ENCODE measurements at regions not wholly inside any gene's neighbourhood (a gene's known extent, or its start where the extent isn't known, plus 50 kb on each side); places are given as distances from the start of the nearest gene placed in this dataset.

GRCh38 chr6:44561060-44561623 lies 173.6 kb downstream of the CDC5L start:
- FAIRE-seq, result no peak

DNA sequence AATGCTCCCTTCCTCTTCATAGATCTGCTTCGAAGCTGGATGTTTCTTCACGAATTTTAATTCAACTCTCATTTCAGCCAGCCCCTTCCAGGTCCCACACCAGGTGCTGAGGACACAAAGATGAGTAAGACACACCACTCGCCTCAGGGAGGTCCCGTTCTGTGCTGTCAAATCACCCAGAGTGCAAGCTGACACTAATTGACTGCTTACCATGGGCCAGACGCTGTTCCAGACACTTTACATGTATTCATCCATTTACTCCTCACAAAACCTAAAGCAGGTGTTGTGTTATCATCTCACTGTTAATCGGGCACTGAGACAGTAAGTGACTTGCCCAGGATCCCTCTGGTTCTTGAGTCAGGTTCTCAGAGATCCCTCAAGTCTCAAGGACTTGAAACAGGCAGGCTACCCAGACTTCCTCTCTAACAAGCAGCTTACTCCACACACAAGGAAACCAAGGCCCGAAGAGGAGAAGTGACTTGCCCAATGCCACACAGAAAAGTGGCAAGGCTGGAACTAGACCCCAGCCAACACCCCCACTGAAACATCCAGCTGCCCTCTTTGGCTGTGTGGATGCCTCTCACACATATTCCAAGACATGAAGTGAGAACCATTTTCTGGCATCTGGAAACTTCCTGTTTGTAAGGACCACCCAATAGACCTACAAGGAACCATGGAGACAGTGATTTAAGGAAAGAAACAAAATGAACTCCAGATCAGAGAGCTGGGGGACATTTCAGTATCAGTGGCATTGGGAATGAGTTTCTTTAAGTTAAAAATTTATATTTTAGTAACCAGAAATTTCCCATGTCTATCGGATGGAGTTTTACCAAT lies 174.5 kb downstream of the CDC5L start:
- no peak for FAIRE-seq

GRCh38 chr6:44563397-44563796 lies 175.9 kb downstream of the CDC5L start:
- FAIRE-seq, result no peak

DNA sequence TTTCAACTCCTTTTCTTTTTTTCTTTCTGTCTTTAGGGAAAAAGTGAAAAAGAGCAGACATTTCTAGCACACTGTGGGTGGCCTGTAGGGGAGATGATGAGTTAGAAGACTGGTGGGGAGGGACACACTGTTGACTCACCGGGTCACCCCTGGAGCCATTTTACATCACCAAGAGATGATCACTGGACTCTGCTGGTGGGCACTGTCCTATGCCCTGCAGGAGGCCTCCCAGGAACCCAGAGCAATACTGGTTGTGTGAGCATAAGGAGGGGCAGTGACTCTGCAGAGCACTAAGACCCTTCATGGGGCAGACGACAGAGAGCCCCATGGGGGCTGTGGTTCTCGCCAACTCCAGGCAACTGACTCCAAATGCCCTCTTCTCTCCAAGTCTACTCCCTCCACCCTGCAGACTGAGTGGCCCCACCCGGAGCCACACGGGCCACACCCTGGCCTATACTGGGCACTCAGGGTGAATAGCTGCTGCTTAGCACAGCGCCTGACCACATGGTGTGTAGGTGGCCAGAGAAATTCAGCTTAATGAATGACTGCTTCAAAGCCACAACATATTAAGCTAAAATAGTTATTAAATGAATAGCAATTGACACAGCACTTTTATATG lies 177.5 kb downstream of the CDC5L start:
- FAIRE-seq, result no peak

GRCh38 chr6:44567406-44567805 lies 179.9 kb downstream of the CDC5L start:
- FAIRE-seq, result no peak

GRCh38 chr6:44569131-44569530 lies 181.6 kb downstream of the CDC5L start:
- no peak for FAIRE-seq

DNA sequence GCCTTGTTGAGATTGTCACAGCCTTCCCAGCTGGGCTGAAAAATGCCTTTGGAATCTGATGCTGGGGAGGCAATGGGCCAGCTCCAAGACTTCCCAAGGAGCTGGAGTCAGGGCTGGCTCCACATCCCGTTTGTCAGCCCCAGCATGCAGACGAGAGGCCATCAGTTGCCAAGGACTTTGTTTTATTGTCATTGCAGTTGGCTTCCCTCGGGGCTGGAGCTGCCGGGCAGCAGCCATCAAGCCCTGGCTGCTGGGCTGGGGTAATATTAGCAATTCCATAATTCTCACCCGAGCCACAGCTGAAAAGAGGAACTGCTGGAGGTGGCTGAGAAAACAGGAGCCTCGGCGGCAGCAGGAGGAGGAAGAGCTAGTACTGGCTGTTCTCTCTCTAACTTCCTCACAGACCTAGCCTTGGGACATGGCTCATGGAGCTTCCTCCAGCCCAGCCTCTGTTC lies 182.5 kb downstream of the CDC5L start:
- FAIRE-seq, result no peak

DNA sequence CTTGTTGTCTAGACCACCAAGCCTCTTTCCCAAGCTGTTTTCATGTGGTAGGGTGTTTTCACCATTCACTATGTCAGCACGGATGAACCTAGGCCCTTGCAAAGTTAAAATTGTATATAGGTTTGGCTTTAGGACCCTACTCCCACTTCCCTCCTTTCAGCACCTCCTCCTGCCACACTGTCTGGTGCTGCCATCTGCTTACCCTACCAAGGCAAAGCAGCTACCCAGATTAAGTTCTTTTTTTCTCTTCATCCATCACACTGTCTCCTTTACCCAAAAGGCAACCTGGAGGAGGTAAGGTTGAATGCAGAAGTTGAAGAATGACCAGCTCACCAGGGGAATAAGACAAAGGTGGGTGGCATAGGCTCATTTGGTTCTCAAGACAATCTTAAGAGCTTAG lies 184.0 kb downstream of the CDC5L start:
- FAIRE-seq, result no peak

DNA sequence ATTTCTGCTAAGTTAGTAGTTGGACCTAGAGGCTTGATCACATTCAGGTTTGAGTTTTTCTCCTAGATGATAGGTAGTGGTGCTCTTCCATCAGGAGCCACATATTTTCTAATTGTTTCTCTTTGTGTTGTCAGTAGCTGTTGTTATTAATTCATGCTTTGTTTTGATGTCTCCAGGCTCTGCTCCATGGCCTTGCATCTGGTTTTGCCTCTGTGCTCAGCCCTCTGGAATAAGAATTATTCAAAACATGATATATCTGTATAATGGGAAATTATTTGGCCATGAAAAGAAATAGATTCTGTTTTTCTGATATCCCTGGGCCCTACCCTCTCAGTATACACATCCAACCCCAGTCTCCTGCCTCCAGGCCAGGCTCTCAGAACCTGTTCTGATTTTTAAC lies 184.8 kb downstream of the CDC5L start:
- no peak for FAIRE-seq

DNA sequence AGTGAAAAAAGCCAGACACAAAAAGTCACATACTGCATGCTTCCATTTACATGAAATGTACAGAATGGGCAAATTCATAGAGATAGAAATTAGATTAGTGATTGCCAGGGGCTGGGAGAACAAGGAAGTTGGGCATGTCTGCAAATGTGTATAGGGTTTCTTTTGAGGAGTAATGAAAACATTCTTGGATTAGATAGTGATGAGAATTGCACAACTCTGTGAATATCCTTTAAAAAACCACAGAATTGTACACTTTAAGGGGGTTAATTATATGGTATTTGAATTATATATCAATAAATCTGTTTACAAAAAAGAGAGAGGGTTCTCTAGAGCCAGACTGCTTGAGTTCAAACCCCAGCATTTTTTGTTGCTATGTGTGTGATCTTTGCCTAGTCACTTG lies 188.1 kb downstream of the CDC5L start:
- FAIRE-seq, result no peak

- FAIRE-seq, result no peak
Measured at GRCh38 chr6:44576132-44576631, 188.7 kb downstream of the CDC5L start.

GRCh38 chr6:44580901-44581300 lies 193.4 kb downstream of the CDC5L start:
- FAIRE-seq, result no peak

- no peak for FAIRE-seq
Measured at GRCh38 chr6:44582930-44583329, 195.4 kb downstream of the CDC5L start.

GRCh38 chr6:44590471-44590870 lies 203.0 kb downstream of the CDC5L start:
- no peak for FAIRE-seq

GRCh38 chr6:44593539-44593944 lies 206.0 kb downstream of the CDC5L start:
- no peak for FAIRE-seq

DNA sequence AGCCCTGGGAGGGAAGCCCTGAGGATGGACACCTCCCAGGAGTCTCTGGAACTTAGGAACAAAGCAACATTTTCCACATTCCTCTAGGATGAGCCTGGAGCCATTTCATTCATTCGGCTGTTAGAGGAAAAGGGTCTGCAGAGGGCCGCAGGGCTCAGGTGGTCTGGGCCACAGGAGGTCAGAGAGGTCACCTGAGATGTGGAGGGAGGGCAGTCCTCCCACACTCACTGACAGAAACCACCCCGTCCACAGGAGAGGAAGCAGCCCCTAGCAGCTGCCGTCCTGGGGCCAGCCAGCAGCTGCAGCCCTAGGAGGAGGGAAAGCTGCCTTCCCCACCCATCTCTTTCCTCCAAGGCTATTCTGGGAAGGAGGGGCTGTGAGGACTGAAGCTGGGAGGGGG lies 207.0 kb downstream of the CDC5L start:
- no peak for FAIRE-seq

DNA sequence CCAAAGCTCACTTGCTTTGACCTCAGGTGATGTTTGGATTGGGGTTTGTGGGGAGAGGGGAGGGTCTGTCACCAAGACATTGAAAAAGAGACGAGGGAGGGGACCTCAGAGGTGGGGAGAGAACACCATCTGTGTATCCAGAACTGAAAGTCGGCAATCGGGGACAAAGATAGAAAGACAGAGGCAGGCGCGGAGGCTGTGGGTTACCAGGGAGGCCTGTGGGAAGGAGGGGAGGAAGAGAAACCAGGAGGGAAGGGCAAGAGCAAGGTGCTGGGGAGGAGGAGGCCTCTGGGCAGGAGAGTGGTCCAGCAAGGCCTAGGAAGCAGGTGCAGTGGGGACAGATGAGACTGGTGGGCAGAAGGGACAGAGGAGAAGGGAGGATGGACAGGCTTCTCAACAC lies 211.2 kb downstream of the CDC5L start:
- FAIRE-seq, result no peak

- no peak for FAIRE-seq
Measured at GRCh38 chr6:44599672-44600071, 212.2 kb downstream of the CDC5L start.

GRCh38 chr6:44603044-44603686 lies 215.7 kb downstream of the CDC5L start:
- no peak for FAIRE-seq

GRCh38 chr6:44606504-44606903 lies 219.0 kb downstream of the CDC5L start:
- FAIRE-seq, result no peak

DNA sequence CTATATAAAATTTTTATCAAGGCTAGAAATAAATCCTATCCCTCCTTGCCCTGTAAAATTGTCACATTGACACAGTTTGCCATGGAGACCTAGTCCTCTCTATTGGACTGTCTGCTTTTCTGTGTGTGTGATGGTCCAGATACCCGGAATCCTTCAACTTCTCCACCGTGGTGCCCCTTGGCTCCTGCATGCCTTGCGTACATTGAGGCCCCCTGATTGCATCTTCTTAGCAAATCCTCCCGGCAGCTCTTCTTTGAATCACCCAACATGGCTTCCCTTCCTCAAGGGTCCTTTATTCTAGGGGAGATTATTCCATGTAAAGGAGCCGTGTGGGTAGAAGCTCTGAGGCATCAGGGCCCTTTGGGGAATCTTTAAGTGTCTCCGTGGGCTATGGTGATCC lies 219.5 kb downstream of the CDC5L start:
- no peak for FAIRE-seq

- FAIRE-seq, result no peak
Measured at GRCh38 chr6:44608175-44608574, 220.7 kb downstream of the CDC5L start.

GRCh38 chr6:44609051-44609612 lies 221.6 kb downstream of the CDC5L start:
- FAIRE-seq, result no peak

All from TTC549 (cell line).